ENCODE measurements at regions not wholly inside any gene's neighbourhood (a gene's known extent, or its start where the extent isn't known, plus 50 kb on each side); places are given as distances from the start of the nearest gene placed in this dataset.
"Not testable (repeated sequence)": the region's sequence is repeated elsewhere in the genome, so short reads cannot be mapped to it uniquely, and the experiment has no call there.

GRCh38 chr14:85317491-85318021 lies 212.4 kb upstream of the FLRT2 start:
- no peak for DNase-seq (ENCODE audit: low read depth)

GRCh38 chr14:85319101-85319500 lies 210.8 kb upstream of the FLRT2 start:
- no peak for DNase-seq (ENCODE audit: low read depth)

- DNase-seq (ENCODE audit: low read depth), result no peak
Observed at GRCh38 chr14:85319998-85320630, 209.8 kb upstream of the FLRT2 start.

GRCh38 chr14:85325134-85326017 lies 204.6 kb upstream of the FLRT2 start:
- no peak for DNase-seq (ENCODE audit: low read depth)

- DNase-seq (ENCODE audit: low read depth), result no peak
Observed at GRCh38 chr14:85332401-85332800, 197.5 kb upstream of the FLRT2 start.

GRCh38 chr14:85333313-85333712 lies 196.6 kb upstream of the FLRT2 start:
- DNase-seq (ENCODE audit: low read depth), result no peak

GRCh38 chr14:85333841-85334240 lies 196.1 kb upstream of the FLRT2 start:
- no peak for DNase-seq (ENCODE audit: low read depth)

- no peak for DNase-seq (ENCODE audit: low read depth)
Observed at GRCh38 chr14:85334316-85334715, 195.6 kb upstream of the FLRT2 start.

- DNase-seq (ENCODE audit: low read depth), result no peak
Observed at GRCh38 chr14:85336257-85336656, 193.7 kb upstream of the FLRT2 start.

GRCh38 chr14:85336817-85337216 lies 193.1 kb upstream of the FLRT2 start:
- DNase-seq (ENCODE audit: low read depth), result no peak

GRCh38 chr14:85338895-85339294 lies 191.0 kb upstream of the FLRT2 start:
- DNase-seq (ENCODE audit: low read depth), result no peak

GRCh38 chr14:85342858-85343607 lies 186.9 kb upstream of the FLRT2 start:
- no peak for DNase-seq (ENCODE audit: low read depth)

- DNase-seq (ENCODE audit: low read depth), result no peak
Observed at GRCh38 chr14:85344171-85344570, 185.8 kb upstream of the FLRT2 start.

- DNase-seq (ENCODE audit: low read depth), result no peak
Observed at GRCh38 chr14:85344847-85345570, 184.9 kb upstream of the FLRT2 start.

- DNase-seq (ENCODE audit: low read depth), result no peak
Observed at GRCh38 chr14:85350667-85351066, 179.3 kb upstream of the FLRT2 start.

- not testable (repeated sequence) for DNase-seq (ENCODE audit: low read depth)
Observed at GRCh38 chr14:85352588-85352987, 177.4 kb upstream of the FLRT2 start.

GRCh38 chr14:85357120-85357519 lies 172.8 kb upstream of the FLRT2 start:
- DNase-seq (ENCODE audit: low read depth), result no peak

GRCh38 chr14:85358136-85358785 lies 171.7 kb upstream of the FLRT2 start:
- no peak for DNase-seq (ENCODE audit: low read depth)

- DNase-seq (ENCODE audit: low read depth), result no peak
Observed at GRCh38 chr14:85359505-85359904, 170.4 kb upstream of the FLRT2 start.

- DNase-seq (ENCODE audit: low read depth), result no peak
Observed at GRCh38 chr14:85363358-85363757, 166.6 kb upstream of the FLRT2 start.

GRCh38 chr14:85366226-85366625 lies 163.7 kb upstream of the FLRT2 start:
- DNase-seq (ENCODE audit: low read depth), result no peak

Measured in GM04503 (cell line).